ENCODE measurements at regions not wholly inside any gene's neighbourhood (a gene's known extent, or its start where the extent isn't known, plus 50 kb on each side); places are given as distances from the start of the nearest gene placed in this dataset.

GRCh38 chr12:24695103-24695502 is 253.8 kb downstream of the BCAT1 start:
- TF ChIP-seq MYNN (IDR thresholded peaks at IDR 0.05) (no peak), MYNN (CRISPR knock-in tag; IDR thresholded peaks at IDR 0.05) (no peak), NRF1 (conservative IDR thresholded peaks at IDR 0.05 in 1 of 2, IDR thresholded peaks at IDR 0.05 in 1 of 2) (no peak), SRSF7 (optimal IDR thresholded peaks at IDR 0.05; ENCODE audit: low read depth, low read length) (no peak), UBTF (IDR thresholded peaks at IDR 0.05; ENCODE audit: borderline replicate concordance in 1 of 2, low read depth in 2 of 2, low read length in 2 of 2) (no peak), EWSR1 (IDR thresholded peaks at IDR 0.05; ENCODE audit: borderline replicate concordance, low read depth, partially characterized antibody) (no peak), ATF3 (IDR thresholded peaks at IDR 0.05) (no peak), ATF3 (CRISPR knock-in tag; conservative IDR thresholded peaks at IDR 0.05) (no peak), ZBTB43 (CRISPR knock-in tag; IDR thresholded peaks at IDR 0.05) (no peak), KHSRP (IDR thresholded peaks at IDR 0.05) (no peak), ZNF274 (IDR thresholded peaks at IDR 0.05; ENCODE audit: borderline replicate concordance, low read depth, low read length) (no peak), POLR2A (conservative IDR thresholded peaks at IDR 0.05) (no peak), ZEB2 (IDR thresholded peaks at IDR 0.05) (no peak), CTCF (IDR thresholded peaks at IDR 0.05 in 2 of 3, conservative IDR thresholded peaks at IDR 0.05 in 1 of 3; ENCODE audit: insufficient read depth in 2 of 3, low read depth in 1 of 3, low read length in 3 of 3) (no peak), CHCHD3 (CRISPR knock-in tag; IDR thresholded peaks at IDR 0.05) (no peak), USF2 (CRISPR knock-in tag; IDR thresholded peaks at IDR 0.05) (no peak)
